PC-3 (cell line): ENCODE measurements at regions not wholly inside any gene's neighbourhood (a gene's known extent, or its start where the extent isn't known, plus 50 kb on each side); places are given as distances from the start of the nearest gene placed in this dataset.
A peak's percentile ranks its signal among the peaks of the same experiment; 100 is the strongest.

Source experiments
- ATAC-seq: fragments of 200-7000 bp; cut with Tn5 transposase; 2 replicates; pipeline ENCODE4 v1.9.1; 2020; ENCODE audit warnings: mild to moderate bottlenecking, moderate library complexity
- BruUV-seq: library from RNA; stranded (reverse); fragments of 400-500 nt; replicated peaks from 2 replicates; lab custom pipeline; 2021; lab: Mats Ljungman, UMichigan
- CTCF ChIA-PET: fragments of 300-600 bp; sonication (Branson Sonifier 250); formaldehyde crosslinking; loops from one replicate; lab custom pipeline; 2022; ENCODE audit warnings: antibody characterized with exemption; lab: Charles Lee
- POLR2A ChIA-PET: fragments of 300-600 bp; sonication (Branson Sonifier 250); formaldehyde crosslinking; loops from one replicate; lab custom pipeline; 2022; ENCODE audit warnings: antibody characterized with exemption; ENCODE audit not compliant: unreplicated experiment; lab: Charles Lee
- DNase-seq: peaks from one replicate; pipeline ENCODE4 v3.0.0-alpha.2; 2015
- H2AFZ ChIP-seq: fragments of 300-600 bp; sonication (generic); 2 replicates; pipeline ENCODE4 v1.6.0; 2016; ENCODE audit warnings: antibody characterized with exemption, low read length
- H3F3A ChIP-seq: fragments of 300-600 bp; sonication (generic); one replicate; pipeline ENCODE4 v1.6.0; 2017; ENCODE audit warnings: antibody characterized with exemption, low read length, control low read depth, mild to moderate bottlenecking; ENCODE audit not compliant: unreplicated experiment
- H3K27ac ChIP-seq: fragments of 300-600 bp; sonication (generic); 2 replicates; pipeline ENCODE4 v1.5.1; 2016; ENCODE audit warnings: mild to moderate bottlenecking, low read length
- H3K27me3 ChIP-seq: fragments of 300-600 bp; sonication (generic); 2 replicates; pipeline ENCODE4 v1.6.1; 2016; ENCODE audit warnings: low read length, mixed read lengths
- H3K36me3 ChIP-seq: fragments of 300-600 bp; sonication (generic); 2 replicates; pipeline ENCODE4 v1.6.1; 2016; ENCODE audit warnings: low read depth, mixed run types, low read length, mixed read lengths
- H3K4me1 ChIP-seq: fragments of 300-600 bp; sonication (generic); 2 replicates; pipeline ENCODE4 v1.5.1; 2016; ENCODE audit warnings: low read length; ENCODE audit not compliant: insufficient read depth
- H3K4me2 ChIP-seq: fragments of 300-600 bp; sonication (generic); 2 replicates; pipeline ENCODE4 v1.6.0; 2016; ENCODE audit warnings: low read length
- H3K4me3 ChIP-seq: fragments of 300-600 bp; sonication (generic); 2 replicates; pipeline ENCODE4 v1.5.1; 2016; ENCODE audit warnings: mild to moderate bottlenecking, low read length, mixed read lengths
- H3K79me2 ChIP-seq: fragments of 300-600 bp; sonication (generic); 2 replicates; pipeline ENCODE4 v1.6.1; 2017; ENCODE audit warnings: low read length, mixed read lengths
- H3K9ac ChIP-seq: fragments of 300-600 bp; sonication (generic); 2 replicates; pipeline ENCODE4 v1.6.0; 2016; ENCODE audit warnings: mild to moderate bottlenecking, low read length
- H3K9me2 ChIP-seq: fragments of 300-600 bp; sonication (generic); replicated peaks from 2 replicates; pipeline ENCODE4 v1.6.1; 2016; ENCODE audit warnings: mixed run types, low read length, mixed read lengths
- H3K9me3 ChIP-seq: fragments of 300-600 bp; sonication (generic); 2 replicates; pipeline ENCODE4 v1.6.1; 2016; ENCODE audit warnings: low read length, mixed read lengths
- H4K20me1 ChIP-seq: fragments of 300-600 bp; sonication (generic); 2 replicates; pipeline ENCODE4 v1.6.1; 2016; ENCODE audit warnings: low read length, mixed read lengths
- CTCF ChIP-seq: fragments of 300-600 bp; sonication (generic); conservative IDR thresholded peaks from 2 replicates; pipeline ENCODE4 v1.5.1; 2017; ENCODE audit warnings: antibody characterized with exemption, low read depth, mild to moderate bottlenecking, low read length
- EZH2 ChIP-seq: fragments of 300-600 bp; sonication (generic); IDR thresholded peaks from one replicate; pipeline ENCODE4 v1.6.1; 2017; ENCODE audit warnings: antibody characterized with exemption, mild to moderate bottlenecking, low read length; ENCODE audit not compliant: unreplicated experiment
- EZH2phosphoT487 ChIP-seq: fragments of 300-600 bp; sonication (generic); IDR thresholded peaks from 2 replicates; pipeline ENCODE4 v1.6.1; 2018; ENCODE audit warnings: mild to moderate bottlenecking, antibody characterized with exemption, low read length, borderline replicate concordance
- intact Hi-C: fragments of 100-400 bp; cut with micrococcal nuclease; formaldehyde crosslinking; loops from 2 replicates; pipeline ENCODE4 v1.9.0; 2023

GRCh38 chr11:88402784-88403183, 65.2 kb upstream of the CTSC start:
- ChIA-PET CTCF (no interaction called here), POLR2A (no interaction called here)
- no peaks in the 10 kb centered on the region for H3K36me3 ChIP-seq
- H3F3A ChIP-seq, result peaks cover 5% of the 10 kb centered on the region
- peak overlapping the region; percentile 34; the same call in 1 of the 2 replicates for H3K4me3 ChIP-seq
- BruUV-seq, result no TSS peak
- no peak for TF ChIP-seq EZH2phosphoT487
- TF ChIP-seq CTCF, result no peak
- no peak for TF ChIP-seq EZH2
- H3K4me2 ChIP-seq, result peak overlapping the region; percentile 65
- H3K9me2 ChIP-seq, result no peaks in the 10 kb centered on the region
- H3K27me3 ChIP-seq, result no peaks in the 10 kb centered on the region
- DNase-seq, result peak; percentile 67
- H4K20me1 ChIP-seq, result no peaks in the 10 kb centered on the region
- no peaks in the 10 kb centered on the region for H3K9me3 ChIP-seq
- intact Hi-C loops, result loop anchor here (5.0 kb wide), 1 partner anchor 80 kb away; no protein-coding TSS in a partner anchor
- H3K9ac ChIP-seq, result peak overlapping the region; percentile 44
- H3K4me1 ChIP-seq, result peaks cover 39% of the 10 kb centered on the region
- peak; percentile 8; the same call in 1 of the 2 replicates for ATAC-seq
- H3K27ac ChIP-seq, result peak overlapping the region; percentile 78
- no peaks in the 10 kb centered on the region for H3K79me2 ChIP-seq
- no peak overlapping the region for H2AFZ ChIP-seq

DNA sequence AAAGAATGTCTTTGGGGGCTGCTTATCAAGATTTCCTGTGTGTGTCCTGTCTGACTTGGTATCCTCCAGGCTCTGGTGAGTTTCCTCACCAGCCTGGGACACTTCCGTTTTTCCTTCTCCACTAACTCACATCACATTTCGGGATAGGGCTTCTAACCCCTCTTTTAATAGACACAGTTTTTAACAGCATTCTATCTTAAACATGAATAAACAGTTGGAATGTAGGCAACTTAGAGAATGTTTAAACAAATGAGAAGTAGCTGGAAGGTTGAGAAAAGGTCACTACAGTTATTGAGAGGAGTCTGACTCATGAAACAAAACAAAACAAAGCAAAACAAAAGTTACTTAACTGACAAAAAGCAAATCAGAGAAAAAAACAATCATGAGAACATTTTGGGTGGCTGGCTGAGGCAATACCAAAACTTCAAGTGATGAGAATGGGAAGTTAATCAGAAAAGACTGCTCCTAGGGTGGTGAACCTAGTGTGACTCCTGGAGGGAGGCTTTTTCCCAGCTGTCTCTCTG, 64.7 kb upstream of the CTSC start:
- Histone ChIP-seq H3K9me2 (no peaks in the 10 kb centered on the region), H3K27ac (peak overlapping the region; percentile 78), H4K20me1 (no peaks in the 10 kb centered on the region), H3K36me3 (no peaks in the 10 kb centered on the region), H3K27me3 (no peaks in the 10 kb centered on the region), H3K9me3 (no peaks in the 10 kb centered on the region), H3K9ac (peak overlapping the region; percentile 44), H2AFZ (peak overlapping the region; percentile 21), H3K4me1 (peaks cover 44% of the 10 kb centered on the region), H3K4me3 (peak overlapping the region; percentile 34; the same call in 1 of the 2 replicates), H3F3A (peaks cover 5% of the 10 kb centered on the region), H3K4me2 (peak overlapping the region; percentile 65), H3K79me2 (no peaks in the 10 kb centered on the region)
- ChIA-PET POLR2A (no interaction called here), CTCF (no interaction called here)
- BruUV-seq, result no TSS peak
- DNase-seq (peak; percentile 78), ATAC-seq (peak; percentile 50)
- no peak for TF ChIP-seq EZH2phosphoT487
- intact Hi-C loops, result loop anchor here (5.0 kb wide), 1 partner anchor 80 kb away; no protein-coding TSS in a partner anchor

DNA sequence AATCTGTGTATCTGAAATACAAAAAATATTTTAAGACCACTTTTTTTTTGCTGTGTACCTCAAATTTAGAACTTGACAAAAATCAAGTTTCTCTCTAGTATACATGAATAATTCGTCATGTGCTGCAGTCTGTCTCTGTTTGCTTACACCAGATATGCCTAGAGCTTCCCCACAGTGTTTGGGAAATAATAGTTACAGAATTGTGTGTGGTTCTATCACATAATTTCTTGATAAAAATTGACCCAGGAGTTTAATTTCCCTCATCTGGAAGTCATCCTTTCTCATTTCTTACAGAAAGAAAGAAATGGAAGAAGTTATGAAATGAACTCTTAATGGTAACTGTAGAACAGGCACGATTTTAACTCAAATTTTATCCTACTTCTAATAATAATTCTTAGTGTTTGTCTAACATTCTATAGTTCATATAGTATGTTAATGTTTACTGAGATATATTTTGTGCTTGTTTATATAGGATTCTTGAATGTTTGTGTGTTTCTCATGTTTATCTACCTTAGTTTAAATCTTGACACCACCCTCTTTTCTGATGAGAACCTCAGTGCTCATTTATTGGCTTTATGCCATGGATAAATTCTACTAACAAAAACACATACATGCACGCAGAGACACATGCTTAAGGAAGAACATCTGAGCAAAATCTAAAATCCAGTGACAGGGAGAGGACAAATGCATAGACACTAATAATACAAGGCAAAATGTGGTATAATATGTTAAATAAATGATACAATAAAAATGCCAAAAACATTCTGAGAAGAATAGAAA, 61.4 kb upstream of the CTSC start:
- H3K9ac ChIP-seq, result peak overlapping the region; percentile 46
- intact Hi-C loops, result loop anchor here (1.0 to 5.0 kb wide), 2 partner anchors 42 to 143 kb away; no protein-coding TSS in a partner anchor
- ATAC-seq (no peak), DNase-seq (no peak)
- no peaks in the 10 kb centered on the region for H3K9me3 ChIP-seq
- H3K9me2 ChIP-seq, result no peaks in the 10 kb centered on the region
- BruUV-seq, result no TSS peak
- TF ChIP-seq EZH2phosphoT487, result no peak
- no peak for TF ChIP-seq CTCF
- no peak for TF ChIP-seq EZH2
- H4K20me1 ChIP-seq, result no peaks in the 10 kb centered on the region
- no peaks in the 10 kb centered on the region for H3K36me3 ChIP-seq
- H3K27ac ChIP-seq, result peak overlapping the region; percentile 87
- ChIA-PET CTCF (no interaction called here), POLR2A (no interaction called here)
- H3K79me2 ChIP-seq, result no peaks in the 10 kb centered on the region
- H2AFZ ChIP-seq, result no peak overlapping the region
- peaks cover 47% of the 10 kb centered on the region for H3K4me1 ChIP-seq
- peak overlapping the region; percentile 10; the same call in 1 of the 2 replicates for H3K4me3 ChIP-seq
- no peaks in the 10 kb centered on the region for H3K27me3 ChIP-seq
- peaks cover 5% of the 10 kb centered on the region for H3F3A ChIP-seq
- peak overlapping the region; percentile 70 for H3K4me2 ChIP-seq
